Hepatocyte (in vitro differentiated cells): ENCODE measurements at regions not wholly inside any gene's neighbourhood (a gene's known extent, or its start where the extent isn't known, plus 50 kb on each side); places are given as distances from the start of the nearest gene placed in this dataset.

Experiments
- DNase-seq: peaks from one replicate; pipeline ENCODE4 v3.0.0-alpha.2; 2016; ENCODE audit warnings: low spot score
- H2AFZ ChIP-seq: fragments of 200-600 bp; sonication (generic); 2 replicates; pipeline ENCODE4 v1.6.0; 2016; ENCODE audit warnings: antibody characterized with exemption, mild to moderate bottlenecking
- H3K27ac ChIP-seq: fragments of 200-600 bp; sonication (generic); 2 replicates; pipeline ENCODE4 v1.5.1; 2016; ENCODE audit warnings: mild to moderate bottlenecking
- H3K27me3 ChIP-seq: fragments of 200-600 bp; sonication (generic); 2 replicates; pipeline ENCODE4 v1.6.1; 2016
- H3K36me3 ChIP-seq: fragments of 200-600 bp; sonication (generic); replicated peaks from 2 replicates; pipeline ENCODE4 v1.5.1; 2016; ENCODE audit warnings: low read depth; ENCODE audit not compliant: insufficient read depth
- H3K4me1 ChIP-seq: fragments of 200-600 bp; sonication (generic); 2 replicates; pipeline ENCODE4 v1.5.1; 2016; ENCODE audit warnings: mild to moderate bottlenecking, moderate library complexity; ENCODE audit not compliant: insufficient read depth
- H3K4me2 ChIP-seq: fragments of 200-600 bp; sonication (generic); 2 replicates; pipeline ENCODE4 v1.6.0; 2016
- H3K4me3 ChIP-seq: fragments of 200-600 bp; sonication (generic); 2 replicates; pipeline ENCODE4 v1.5.1; 2016; ENCODE audit warnings: mild to moderate bottlenecking
- H3K79me2 ChIP-seq: fragments of 200-600 bp; sonication (generic); 2 replicates; pipeline ENCODE4 v1.6.0; 2017; ENCODE audit warnings: mild to moderate bottlenecking
- H3K9me2 ChIP-seq: fragments of 200-600 bp; sonication (generic); replicated peaks from 2 replicates; pipeline ENCODE4 v1.6.0; 2017; ENCODE audit warnings: mild to moderate bottlenecking; ENCODE audit not compliant: insufficient read depth
- H3K9me3 ChIP-seq: fragments of 200-600 bp; sonication (generic); 2 replicates; pipeline ENCODE4 v1.5.1; 2016; ENCODE audit warnings: low read depth, mild to moderate bottlenecking
- H4K20me1 ChIP-seq: fragments of 200-600 bp; sonication (generic); 2 replicates; pipeline ENCODE4 v1.6.0; 2016; ENCODE audit warnings: mild to moderate bottlenecking; ENCODE audit not compliant: insufficient read depth, poor library complexity, severe bottlenecking
- EZH2 ChIP-seq: fragments of 200-600 bp; sonication (generic); IDR thresholded peaks from 2 replicates; pipeline ENCODE4 v1.6.1; 2016; ENCODE audit warnings: antibody characterized with exemption, mild to moderate bottlenecking, borderline replicate concordance
- EZH2phosphoT487 ChIP-seq: fragments of 200-600 bp; sonication (generic); IDR thresholded peaks from one replicate; pipeline ENCODE4 v1.6.1; 2018; ENCODE audit warnings: antibody characterized with exemption, mild to moderate bottlenecking, low read depth, moderate library complexity; ENCODE audit not compliant: unreplicated experiment, severe bottlenecking
- WGBS: methylation state at CpG from one replicate; pipeline ENCODE4 v1.1.6; 2016; ENCODE audit warnings: low lambda C conversion rate; ENCODE audit errors: missing lambda C conversion rate; 5-methylcytosine and 5-hydroxymethylcytosine counted together
- TF ChIP-seq, protein P1 (sequence below): fragments of 200-600 bp; sonication (generic); IDR thresholded peaks from 2 replicates; pipeline ENCODE4 v1.5.1; 2016; ENCODE audit warnings: antibody characterized with exemption, mild to moderate bottlenecking; ENCODE audit not compliant: poor library complexity

DNA sequence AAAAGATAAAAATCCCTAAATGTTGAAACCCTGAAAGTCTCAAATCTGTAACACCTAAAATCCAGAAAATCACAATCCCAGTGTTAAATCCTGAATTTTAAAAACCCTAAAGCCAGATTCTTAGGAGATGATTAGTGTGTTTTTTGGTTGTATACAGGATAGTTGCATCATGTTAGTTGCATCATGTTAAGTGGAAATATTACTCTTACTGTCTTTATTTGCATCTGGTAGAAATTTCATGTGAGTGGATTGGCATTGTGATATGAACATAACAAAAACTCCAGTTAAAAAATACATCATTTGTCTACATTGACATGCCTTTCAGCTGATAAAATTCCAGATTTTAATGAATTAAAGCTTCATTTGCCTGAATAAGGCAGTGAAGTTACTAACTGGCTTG is 683.1 kb upstream of the ACVR2A start:
- no peak overlapping the region for H3K4me3 ChIP-seq
- no peaks in the 10 kb centered on the region for H3K27me3 ChIP-seq
- no peaks in the 10 kb centered on the region for H3K9me3 ChIP-seq
- H3K9me2 ChIP-seq, result no peaks in the 10 kb centered on the region
- no peak for DNase-seq
- H2AFZ ChIP-seq, result no peak overlapping the region
- no peaks in the 10 kb centered on the region for H3K79me2 ChIP-seq
- H3K27ac ChIP-seq, result no peak overlapping the region
- no peaks in the 10 kb centered on the region for H3K36me3 ChIP-seq
- no peak overlapping the region for H3K4me2 ChIP-seq
- no peaks in the 10 kb centered on the region for H3K4me1 ChIP-seq
- no peaks in the 10 kb centered on the region for H4K20me1 ChIP-seq
- TF ChIP-seq EZH2 (no peak), EZH2phosphoT487 (no peak)
- TF ChIP-seq, protein P1, sequence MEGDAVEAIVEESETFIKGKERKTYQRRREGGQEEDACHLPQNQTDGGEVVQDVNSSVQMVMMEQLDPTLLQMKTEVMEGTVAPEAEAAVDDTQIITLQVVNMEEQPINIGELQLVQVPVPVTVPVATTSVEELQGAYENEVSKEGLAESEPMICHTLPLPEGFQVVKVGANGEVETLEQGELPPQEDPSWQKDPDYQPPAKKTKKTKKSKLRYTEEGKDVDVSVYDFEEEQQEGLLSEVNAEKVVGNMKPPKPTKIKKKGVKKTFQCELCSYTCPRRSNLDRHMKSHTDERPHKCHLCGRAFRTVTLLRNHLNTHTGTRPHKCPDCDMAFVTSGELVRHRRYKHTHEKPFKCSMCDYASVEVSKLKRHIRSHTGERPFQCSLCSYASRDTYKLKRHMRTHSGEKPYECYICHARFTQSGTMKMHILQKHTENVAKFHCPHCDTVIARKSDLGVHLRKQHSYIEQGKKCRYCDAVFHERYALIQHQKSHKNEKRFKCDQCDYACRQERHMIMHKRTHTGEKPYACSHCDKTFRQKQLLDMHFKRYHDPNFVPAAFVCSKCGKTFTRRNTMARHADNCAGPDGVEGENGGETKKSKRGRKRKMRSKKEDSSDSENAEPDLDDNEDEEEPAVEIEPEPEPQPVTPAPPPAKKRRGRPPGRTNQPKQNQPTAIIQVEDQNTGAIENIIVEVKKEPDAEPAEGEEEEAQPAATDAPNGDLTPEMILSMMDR, result no peak

DNA sequence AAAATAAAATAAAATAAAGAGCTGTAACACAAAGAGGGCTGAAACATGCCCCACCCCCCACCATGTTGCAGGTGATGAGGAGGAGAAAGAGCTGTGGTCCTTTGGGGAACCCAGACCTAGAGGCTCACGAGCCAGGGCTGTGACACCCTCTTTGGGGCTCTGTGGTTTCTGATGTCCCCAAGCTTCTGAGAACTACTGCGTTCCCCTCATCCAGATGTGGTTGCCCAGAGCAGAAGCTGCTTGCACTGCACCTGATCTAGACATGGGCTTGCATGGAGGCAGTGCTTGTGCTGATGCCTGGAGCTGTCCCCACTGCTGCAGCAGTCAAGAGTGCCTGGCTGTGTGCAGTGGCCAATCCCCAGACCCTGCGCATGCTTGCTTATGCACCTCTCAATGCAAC is 687.9 kb upstream of the ACVR2A start:
- no peak for DNase-seq
- 94% methylated on average over 3 of the region's 3 CpGs for WGBS
- Histone ChIP-seq H3K9me3 (no peaks in the 10 kb centered on the region), H3K4me3 (no peak overlapping the region), H3K4me2 (no peak overlapping the region), H3K27me3 (no peaks in the 10 kb centered on the region), H3K79me2 (no peaks in the 10 kb centered on the region), H4K20me1 (no peaks in the 10 kb centered on the region), H3K9me2 (no peaks in the 10 kb centered on the region), H3K4me1 (no peaks in the 10 kb centered on the region), H2AFZ (no peak overlapping the region), H3K27ac (no peak overlapping the region), H3K36me3 (no peaks in the 10 kb centered on the region)
- TF ChIP-seq EZH2phosphoT487, result no peak
- no peak for TF ChIP-seq EZH2
- TF ChIP-seq, protein P1, result no peak

DNA sequence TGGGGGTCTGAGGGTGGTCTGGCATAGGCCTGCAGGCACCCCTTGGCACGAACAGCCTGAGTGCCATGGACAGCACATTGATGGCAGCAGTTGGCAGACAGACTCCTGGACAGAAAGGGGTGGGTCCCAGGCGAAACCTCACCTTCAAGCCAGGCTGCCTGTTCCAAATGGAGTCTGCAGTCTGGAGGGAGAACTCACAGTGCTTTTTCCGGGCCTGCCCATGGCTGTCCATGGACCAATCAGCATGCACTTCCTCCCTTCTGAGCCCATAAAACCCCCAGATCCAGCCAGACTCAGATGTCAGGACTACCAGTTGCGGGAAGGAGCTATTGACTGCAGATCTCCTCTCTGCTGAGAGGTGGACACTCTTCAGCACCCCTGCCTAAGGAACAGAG is 694.6 kb upstream of the ACVR2A start:
- Histone ChIP-seq H2AFZ (no peak overlapping the region), H4K20me1 (no peaks in the 10 kb centered on the region), H3K9me3 (no peaks in the 10 kb centered on the region), H3K4me2 (no peak overlapping the region), H3K9me2 (no peaks in the 10 kb centered on the region), H3K27me3 (no peaks in the 10 kb centered on the region), H3K4me1 (no peaks in the 10 kb centered on the region), H3K4me3 (no peak overlapping the region), H3K79me2 (no peaks in the 10 kb centered on the region), H3K27ac (no peak overlapping the region), H3K36me3 (no peaks in the 10 kb centered on the region)
- TF ChIP-seq EZH2phosphoT487, result no peak
- TF ChIP-seq, protein P1, result no peak
- TF ChIP-seq EZH2, result no peak
- DNase-seq, result no peak
- 93% methylated on average over 4 of the region's 4 CpGs for WGBS

DNA sequence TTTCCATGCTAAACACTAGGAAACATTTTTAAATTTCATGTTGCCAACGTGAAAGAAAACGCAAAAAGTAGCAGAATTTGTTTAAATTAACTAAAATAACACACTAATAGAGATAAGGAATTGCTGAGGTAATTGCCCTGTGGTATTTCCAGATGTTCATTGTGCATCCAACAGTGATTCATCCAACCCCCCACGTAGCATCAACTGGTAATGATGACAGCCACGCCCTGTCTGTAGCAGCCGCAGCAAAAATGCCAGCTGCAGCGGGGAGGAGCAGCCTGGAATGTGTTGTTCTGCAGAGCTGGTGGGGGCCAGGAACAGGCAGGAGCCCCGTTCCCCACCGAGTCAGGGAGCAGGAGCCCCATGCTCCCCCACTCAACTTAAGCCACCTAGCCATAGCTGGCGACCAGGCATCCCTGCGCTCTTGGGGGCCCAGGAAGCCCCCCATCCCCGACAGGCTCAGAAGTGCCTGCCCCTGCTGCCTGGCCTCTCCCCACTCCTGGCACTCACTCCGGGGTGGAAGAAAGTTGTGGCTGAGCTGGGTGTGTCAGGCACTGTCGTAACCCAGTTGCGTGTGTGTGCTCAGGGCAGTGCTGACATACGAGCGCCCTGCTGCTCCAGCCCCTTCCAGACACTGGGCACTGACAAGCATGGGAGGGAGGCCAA is 695.1 kb upstream of the ACVR2A start:
- Histone ChIP-seq H3K27ac (no peak overlapping the region), H3K4me3 (no peak overlapping the region), H3K36me3 (no peaks in the 10 kb centered on the region), H3K9me2 (no peaks in the 10 kb centered on the region), H2AFZ (no peak overlapping the region), H3K4me2 (no peak overlapping the region), H4K20me1 (no peaks in the 10 kb centered on the region), H3K4me1 (no peaks in the 10 kb centered on the region), H3K9me3 (no peaks in the 10 kb centered on the region), H3K27me3 (no peaks in the 10 kb centered on the region), H3K79me2 (no peaks in the 10 kb centered on the region)
- no peak for TF ChIP-seq EZH2phosphoT487
- no peak for TF ChIP-seq EZH2
- TF ChIP-seq, protein P1, result no peak
- DNase-seq, result no peak
- WGBS, result 85% methylated on average over 16 of the region's 16 CpGs
